GM12878 (cell line): ENCODE measurements at regions not wholly inside any gene's neighbourhood (a gene's known extent, or its start where the extent isn't known, plus 50 kb on each side); places are given as distances from the start of the nearest gene placed in this dataset.

Experiments
- ATAC-seq: fragments of 200-7000 bp; cut with Tn5 transposase; 3 replicates; pipeline ENCODE4 v1.9.1; 2020; ENCODE audit warnings: mild to moderate bottlenecking, moderate library complexity
- BruUV-seq: library from RNA; stranded (reverse); fragments of 400-500 nt; replicated peaks from 2 replicates; lab custom pipeline; 2021; lab: Mats Ljungman, UMichigan
- CTCF ChIA-PET: fragments of 300-600 bp; sonication (Branson Sonifier 250); formaldehyde crosslinking; extraction: SDS; loops from one replicate; lab custom pipeline; 2021; ENCODE audit warnings: inconsistent platforms; lab: Yijun Ruan, JAX
- POLR2A ChIA-PET: fragments of 350-600 bp; formaldehyde crosslinking; extraction: SDS; loops from one replicate; lab custom pipeline; 2021; ENCODE audit warnings: inconsistent platforms; lab: Charles Lee
- RAD21 ChIA-PET: fragments of 300-600 bp; sonication (Branson Sonifier 250); formaldehyde crosslinking; loops from one replicate; lab custom pipeline; 2023; ENCODE audit warnings: antibody characterized with exemption; ENCODE audit not compliant: unreplicated experiment; lab: Charles Lee
- SMC1A ChIA-PET: fragments of 300-600 bp; sonication (Branson Sonifier 250); formaldehyde crosslinking; loops from one replicate; lab custom pipeline; 2023; ENCODE audit not compliant: unreplicated experiment, uncharacterized antibody; lab: Charles Lee
- DNase-seq: peaks from one replicate; pipeline ENCODE4 v3.0.0-alpha.2; 2011; ENCODE audit warnings: low read depth, low spot score
- FAIRE-seq: peaks from 3 replicates; lab custom pipeline; 2011; peaks lifted over from hg19 to GRCh38; lab: Jason Lieb, UNC
- H2AFZ ChIP-seq: 2 replicates; pipeline ENCODE4 v1.6.0; 2011; ENCODE audit warnings: low read depth, low read length, control low read depth; ENCODE audit not compliant: control insufficient read depth
- H3K27ac ChIP-seq: 2 replicates; pipeline ENCODE4 v1.5.1; 2011; ENCODE audit warnings: control low read depth; ENCODE audit not compliant: control insufficient read depth, insufficient read depth
- H3K27me3 ChIP-seq, 2 experiments: replicated peaks in 1 of 2; 2 replicates each; pipeline versions ENCODE4 v1.6.0 to v1.6.1; 2011; ENCODE audit warnings: low read length in 1 of 2; ENCODE audit not compliant: control insufficient read depth in 2 of 2, insufficient read depth in 2 of 2
- H3K36me3 ChIP-seq, 2 experiments: 2 replicates each; pipeline ENCODE4 v1.5.1; 2011; ENCODE audit warnings: low read length in 1 of 2; ENCODE audit not compliant: control insufficient read depth in 2 of 2, insufficient read depth in 2 of 2
- H3K4me1 ChIP-seq: 2 replicates; pipeline ENCODE4 v1.6.1; 2011; ENCODE audit warnings: mild to moderate bottlenecking, low read length, moderate library complexity, mixed read lengths; ENCODE audit not compliant: control insufficient read depth, insufficient read depth
- H3K4me2 ChIP-seq: 2 replicates; pipeline ENCODE4 v1.6.0; 2011; ENCODE audit warnings: control low read depth; ENCODE audit not compliant: control insufficient read depth, insufficient read depth
- H3K4me3 ChIP-seq: fragments of 200-600 bp; sonication (generic); 2 replicates; pipeline ENCODE4 v1.5.1; 2016
- H3K79me2 ChIP-seq: 2 replicates; pipeline ENCODE4 v1.6.0; 2011; ENCODE audit warnings: low read length; ENCODE audit not compliant: control insufficient read depth, insufficient read depth
- H3K9ac ChIP-seq: 2 replicates; pipeline ENCODE4 v1.8.0; 2011; ENCODE audit warnings: low read length, control low read depth, mixed read lengths; ENCODE audit not compliant: control insufficient read depth, insufficient read depth
- H3K9me3 ChIP-seq: replicated peaks from 3 replicates; pipeline ENCODE4 v1.5.1; 2011; ENCODE audit warnings: mild to moderate bottlenecking, low read length; ENCODE audit not compliant: control insufficient read depth, insufficient read depth
- H4K20me1 ChIP-seq: 2 replicates; pipeline ENCODE4 v1.6.0; 2011; ENCODE audit not compliant: control insufficient read depth, insufficient read depth
- CEBPB ChIP-seq, 2 experiments: fragments of 150-350 bp in 1 of 2; IDR thresholded peaks; 2 replicates each; pipeline ENCODE4 v1.6.1; 2012 to 2014; ENCODE audit warnings: low read depth in 2 of 2, low read length in 2 of 2, borderline replicate concordance in 1 of 2, inconsistent platforms in 1 of 2
- CHD4 ChIP-seq: fragments of 200-600 bp; sonication (generic); IDR thresholded peaks from 2 replicates; pipeline ENCODE4 v1.6.1; 2016; ENCODE audit warnings: mild to moderate bottlenecking
- HDAC6 ChIP-seq: fragments of 200-600 bp; sonication (generic); IDR thresholded peaks from one replicate; pipeline ENCODE4 v1.8.0; 2017; ENCODE audit warnings: antibody characterized with exemption; ENCODE audit not compliant: unreplicated experiment
- SIX5 ChIP-seq: IDR thresholded peaks from 2 replicates; pipeline ENCODE4 v1.6.1; 2011; ENCODE audit warnings: mild to moderate bottlenecking, low read depth, low read length, moderate library complexity; ENCODE audit not compliant: severe bottlenecking
- YY1 ChIP-seq: IDR thresholded peaks from 2 replicates; pipeline ENCODE4 v1.6.1; 2011; ENCODE audit warnings: low read depth, mild to moderate bottlenecking, low read length
- ZZZ3 ChIP-seq: IDR thresholded peaks from 2 replicates; pipeline ENCODE4 v1.6.1; 2011; ENCODE audit warnings: low read depth; ENCODE audit not compliant: control insufficient read depth, insufficient read length
- WGBS: methylation state at CpG from one replicate; pipeline ENCODE4 v1.1.6; 2016; ENCODE audit warnings: low lambda C conversion rate; ENCODE audit not compliant: insufficient replicate concordance, insufficient coverage; ENCODE audit errors: missing lambda C conversion rate; 5-methylcytosine and 5-hydroxymethylcytosine counted together
- in situ Hi-C: fragments of 300-500 bp; cut with MboI; formaldehyde crosslinking; loops from 9 replicates; pipeline ENCODE4 v1.14.3; 2018; ENCODE audit warnings: mixed read lengths
- intact Hi-C: fragments of 100-400 bp; cut with micrococcal nuclease; formaldehyde crosslinking; loops from one replicate; pipeline ENCODE4 v1.14.2; 2022; ENCODE audit not compliant: unreplicated experiment
- TF ChIP-seq, protein P1 (sequence below): fragments of 450-650 bp; conservative IDR thresholded peaks from 2 replicates; pipeline ENCODE4 v1.6.1; 2017; ENCODE audit warnings: mild to moderate bottlenecking, moderate library complexity
- TF ChIP-seq, protein P2 (sequence below): fragments of 450-650 bp; formaldehyde crosslinking; IDR thresholded peaks from 2 replicates; pipeline ENCODE4 v1.5.0; 2022; ENCODE audit warnings: mild to moderate bottlenecking, missing genetic modification characterization
- TF ChIP-seq, protein P3 (sequence below): IDR thresholded peaks from 2 replicates; pipeline ENCODE4 v1.6.1; 2011; ENCODE audit warnings: borderline replicate concordance, low read depth, mild to moderate bottlenecking, moderate library complexity, low read length; ENCODE audit not compliant: insufficient read depth, poor library complexity, severe bottlenecking

DNA sequence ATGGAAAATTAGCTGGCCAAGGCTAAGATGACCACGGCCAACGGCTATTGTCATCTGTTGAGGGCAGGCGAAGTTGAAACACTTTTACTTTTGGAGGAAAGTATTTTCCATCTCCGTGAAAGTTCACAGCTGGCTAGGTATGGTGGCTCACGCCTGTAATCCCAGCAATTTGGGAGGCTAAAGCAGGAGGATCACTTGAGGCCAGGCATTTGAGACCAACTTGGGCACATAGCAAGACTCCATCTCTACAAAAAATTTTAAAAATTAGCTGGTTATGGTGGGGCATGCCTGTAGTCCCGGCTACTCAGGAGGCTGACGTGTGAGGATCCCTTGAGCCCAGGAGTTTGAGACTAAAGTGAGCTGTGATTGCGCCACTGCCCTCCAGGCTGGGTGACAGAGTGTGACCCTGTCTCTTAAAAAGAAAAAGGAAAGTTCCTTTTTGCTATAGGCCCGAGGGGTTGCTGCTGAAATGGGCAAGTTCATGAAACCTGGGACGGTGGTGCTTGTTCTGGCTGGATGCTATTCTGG is 85.5 kb upstream of the MKLN1 start:
- WGBS = 78% methylated on average over 10 of the region's 10 CpGs
- Histone ChIP-seq H3K79me2 (no peaks in the 10 kb centered on the region), H2AFZ (no peak overlapping the region), H3K9ac (no peak overlapping the region), H3K9me3 (no peaks in the 10 kb centered on the region), H3K4me2 (no peak overlapping the region), H3K36me3 (no peaks in the 10 kb centered on the region), H4K20me1 (no peaks in the 10 kb centered on the region), H3K27ac (no peak overlapping the region), H3K4me3 (no peak overlapping the region), H3K27me3 (no peaks in the 10 kb centered on the region), H3K4me1 (no peaks in the 10 kb centered on the region)
- no TSS peak for BruUV-seq
- ChIA-PET SMC1A (no interaction called here), CTCF (interaction anchor here (1.2 kb wide), 1 partner anchor 166 kb away, joined by 3 read pairs; no protein-coding TSS in a partner anchor), RAD21 (no interaction called here), POLR2A (no interaction called here)
- in situ Hi-C loops (no loop called here), intact Hi-C loops (no loop called here)
- DNase-seq (no peak), ATAC-seq (no peak), FAIRE-seq (no peak)
- TF ChIP-seq YY1 (no peak), SIX5 (no peak)
- TF ChIP-seq, protein P1, sequence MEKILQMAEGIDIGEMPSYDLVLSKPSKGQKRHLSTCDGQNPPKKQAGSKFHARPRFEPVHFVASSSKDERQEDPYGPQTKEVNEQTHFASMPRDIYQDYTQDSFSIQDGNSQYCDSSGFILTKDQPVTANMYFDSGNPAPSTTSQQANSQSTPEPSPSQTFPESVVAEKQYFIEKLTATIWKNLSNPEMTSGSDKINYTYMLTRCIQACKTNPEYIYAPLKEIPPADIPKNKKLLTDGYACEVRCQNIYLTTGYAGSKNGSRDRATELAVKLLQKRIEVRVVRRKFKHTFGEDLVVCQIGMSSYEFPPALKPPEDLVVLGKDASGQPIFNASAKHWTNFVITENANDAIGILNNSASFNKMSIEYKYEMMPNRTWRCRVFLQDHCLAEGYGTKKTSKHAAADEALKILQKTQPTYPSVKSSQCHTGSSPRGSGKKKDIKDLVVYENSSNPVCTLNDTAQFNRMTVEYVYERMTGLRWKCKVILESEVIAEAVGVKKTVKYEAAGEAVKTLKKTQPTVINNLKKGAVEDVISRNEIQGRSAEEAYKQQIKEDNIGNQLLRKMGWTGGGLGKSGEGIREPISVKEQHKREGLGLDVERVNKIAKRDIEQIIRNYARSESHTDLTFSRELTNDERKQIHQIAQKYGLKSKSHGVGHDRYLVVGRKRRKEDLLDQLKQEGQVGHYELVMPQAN = no peak

DNA sequence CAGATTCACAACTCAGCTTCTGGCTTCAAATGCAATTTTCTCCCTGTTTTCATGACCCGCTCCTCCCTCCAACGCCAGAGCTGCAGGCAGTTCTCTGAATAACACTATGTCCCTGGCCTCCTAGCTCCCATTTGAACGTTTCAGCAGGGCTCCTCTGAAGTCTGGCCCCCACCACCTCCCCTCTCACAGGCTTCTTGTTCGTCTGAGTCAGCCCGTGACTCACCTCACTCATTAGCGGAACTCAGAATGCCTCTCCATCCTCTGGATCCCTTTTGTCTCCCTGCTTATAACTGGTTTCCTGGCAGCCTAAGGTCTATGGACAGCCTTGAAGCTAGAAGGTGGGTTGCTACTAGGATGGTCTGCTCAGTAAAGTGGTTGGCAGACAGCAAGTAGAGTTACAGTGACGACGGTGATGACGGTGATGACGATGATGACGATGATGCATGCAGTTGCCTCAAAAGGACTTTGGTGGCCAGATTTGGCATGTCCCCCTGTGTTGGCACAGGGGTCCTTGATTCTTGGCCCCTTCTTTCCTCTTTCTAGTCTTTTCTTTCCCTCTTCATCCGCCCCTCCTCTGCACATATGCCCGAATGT is 83.3 kb upstream of the MKLN1 start:
- no peaks in the 10 kb centered on the region for H3K79me2 ChIP-seq
- no peak for DNase-seq
- H4K20me1 ChIP-seq = no peaks in the 10 kb centered on the region
- intact Hi-C loops = no loop called here
- H3K27me3 ChIP-seq = 0 out of 4 replicates have a peak, but pooled peaks cover 0 to 2% of the 10 kb centered on the region in 2 experiments
- no peaks in the 10 kb centered on the region for H3K4me1 ChIP-seq
- H3K9me3 ChIP-seq = no peaks in the 10 kb centered on the region
- WGBS = 75% methylated on average over 11 of the region's 13 CpGs
- no peak overlapping the region for H2AFZ ChIP-seq
- ChIA-PET POLR2A (no interaction called here), SMC1A (interaction anchor here (1.3 kb wide), 1 partner anchor 12 kb away, joined by 4 read pairs; no protein-coding TSS in a partner anchor), CTCF (no interaction called here), RAD21 (no interaction called here)
- H3K36me3 ChIP-seq = no peaks in the 10 kb centered on the region
- no peak overlapping the region for H3K4me3 ChIP-seq
- H3K9ac ChIP-seq = no peak overlapping the region
- no peak for ATAC-seq
- H3K27ac ChIP-seq = no peak overlapping the region
- no TSS peak for BruUV-seq
- in situ Hi-C loops = no loop called here
- no peak for FAIRE-seq
- no peak overlapping the region for H3K4me2 ChIP-seq
- TF ChIP-seq, protein P2, sequence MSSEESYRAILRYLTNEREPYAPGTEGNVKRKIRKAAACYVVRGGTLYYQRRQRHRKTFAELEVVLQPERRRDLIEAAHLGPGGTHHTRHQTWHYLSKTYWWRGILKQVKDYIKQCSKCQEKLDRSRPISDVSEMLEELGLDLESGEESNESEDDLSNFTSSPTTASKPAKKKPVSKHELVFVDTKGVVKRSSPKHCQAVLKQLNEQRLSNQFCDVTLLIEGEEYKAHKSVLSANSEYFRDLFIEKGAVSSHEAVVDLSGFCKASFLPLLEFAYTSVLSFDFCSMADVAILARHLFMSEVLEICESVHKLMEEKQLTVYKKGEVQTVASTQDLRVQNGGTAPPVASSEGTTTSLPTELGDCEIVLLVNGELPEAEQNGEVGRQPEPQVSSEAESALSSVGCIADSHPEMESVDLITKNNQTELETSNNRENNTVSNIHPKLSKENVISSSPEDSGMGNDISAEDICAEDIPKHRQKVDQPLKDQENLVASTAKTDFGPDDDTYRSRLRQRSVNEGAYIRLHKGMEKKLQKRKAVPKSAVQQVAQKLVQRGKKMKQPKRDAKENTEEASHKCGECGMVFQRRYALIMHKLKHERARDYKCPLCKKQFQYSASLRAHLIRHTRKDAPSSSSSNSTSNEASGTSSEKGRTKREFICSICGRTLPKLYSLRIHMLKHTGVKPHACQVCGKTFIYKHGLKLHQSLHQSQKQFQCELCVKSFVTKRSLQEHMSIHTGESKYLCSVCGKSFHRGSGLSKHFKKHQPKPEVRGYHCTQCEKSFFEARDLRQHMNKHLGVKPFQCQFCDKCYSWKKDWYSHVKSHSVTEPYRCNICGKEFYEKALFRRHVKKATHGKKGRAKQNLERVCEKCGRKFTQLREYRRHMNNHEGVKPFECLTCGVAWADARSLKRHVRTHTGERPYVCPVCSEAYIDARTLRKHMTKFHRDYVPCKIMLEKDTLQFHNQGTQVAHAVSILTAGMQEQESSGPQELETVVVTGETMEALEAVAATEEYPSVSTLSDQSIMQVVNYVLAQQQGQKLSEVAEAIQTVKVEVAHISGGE (CRISPR knock-in tag) = no peak
- TF ChIP-seq ZZZ3 (no peak), HDAC6 (no peak), CEBPB (IDR thresholded peaks at IDR 0.05; ENCODE audit: borderline replicate concordance in 1 of 2, low read depth in 2 of 2, low read length in 2 of 2) (no peak), CHD4 (no peak)
- TF ChIP-seq, protein P3, sequence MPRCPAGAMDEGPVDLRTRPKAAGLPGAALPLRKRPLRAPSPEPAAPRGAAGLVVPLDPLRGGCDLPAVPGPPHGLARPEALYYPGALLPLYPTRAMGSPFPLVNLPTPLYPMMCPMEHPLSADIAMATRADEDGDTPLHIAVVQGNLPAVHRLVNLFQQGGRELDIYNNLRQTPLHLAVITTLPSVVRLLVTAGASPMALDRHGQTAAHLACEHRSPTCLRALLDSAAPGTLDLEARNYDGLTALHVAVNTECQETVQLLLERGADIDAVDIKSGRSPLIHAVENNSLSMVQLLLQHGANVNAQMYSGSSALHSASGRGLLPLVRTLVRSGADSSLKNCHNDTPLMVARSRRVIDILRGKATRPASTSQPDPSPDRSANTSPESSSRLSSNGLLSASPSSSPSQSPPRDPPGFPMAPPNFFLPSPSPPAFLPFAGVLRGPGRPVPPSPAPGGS = no peak
